A673 (cell line): ENCODE measurements at regions not wholly inside any gene's neighbourhood (a gene's known extent, or its start where the extent isn't known, plus 50 kb on each side); places are given as distances from the start of the nearest gene placed in this dataset.

ENCODE experiments used
- BruUV-seq: library from RNA; stranded (reverse); fragments of 400-500 nt; replicated peaks from 2 replicates; lab custom pipeline; 2021; lab: Mats Ljungman, UMichigan
- CTCF ChIA-PET: fragments of 300-600 bp; sonication (Branson Sonifier 250); formaldehyde crosslinking; loops from one replicate; lab custom pipeline; 2022; ENCODE audit warnings: antibody characterized with exemption; lab: Charles Lee
- POLR2A ChIA-PET: fragments of 300-600 bp; sonication (Branson Sonifier 250); formaldehyde crosslinking; loops from one replicate; lab custom pipeline; 2022; ENCODE audit warnings: antibody characterized with exemption; ENCODE audit not compliant: low non-redundant PET; lab: Charles Lee
- DNase-seq: peaks from one replicate; pipeline ENCODE4 v3.0.0-alpha.2; 2015; ENCODE audit warnings: low spot score
- H3K27ac ChIP-seq: fragments of 200-600 bp; sonication (generic); 2 replicates; pipeline ENCODE4 v1.5.1; 2016; ENCODE audit warnings: mixed run types, low read depth, mild to moderate bottlenecking, mixed read lengths, antibody characterized with exemption, low read length; ENCODE audit not compliant: poor library complexity, severe bottlenecking
- H3K27me3 ChIP-seq: fragments of 200-600 bp; sonication (generic); replicated peaks from 2 replicates; pipeline ENCODE4 v1.6.1; 2017; ENCODE audit warnings: mixed run types, low read depth, mild to moderate bottlenecking, mixed read lengths, antibody characterized with exemption, low read length; ENCODE audit not compliant: insufficient read depth, poor library complexity
- H3K36me3 ChIP-seq: fragments of 200-600 bp; sonication (generic); 2 replicates; pipeline ENCODE4 v1.6.1; 2016; ENCODE audit warnings: mixed run types, mild to moderate bottlenecking, mixed read lengths, antibody characterized with exemption, low read length; ENCODE audit not compliant: insufficient read depth, poor library complexity, severe bottlenecking
- H3K4me1 ChIP-seq: fragments of 200-600 bp; sonication (generic); 2 replicates; pipeline ENCODE4 v1.6.1; 2017; ENCODE audit warnings: mixed run types, mild to moderate bottlenecking, mixed read lengths, antibody characterized with exemption, low read length; ENCODE audit not compliant: insufficient read depth, poor library complexity, severe bottlenecking
- H3K4me3 ChIP-seq: fragments of 200-600 bp; sonication (generic); 2 replicates; pipeline ENCODE4 v1.5.1; 2016; ENCODE audit warnings: low read depth, mixed run types, mild to moderate bottlenecking, mixed read lengths, low read length; ENCODE audit not compliant: poor library complexity, severe bottlenecking
- H3K9me3 ChIP-seq: fragments of 200-600 bp; sonication (generic); 2 replicates; pipeline ENCODE4 v1.6.1; 2016; ENCODE audit warnings: mixed run types, low read depth, mild to moderate bottlenecking, mixed read lengths, antibody characterized with exemption, low read length; ENCODE audit not compliant: poor library complexity, severe bottlenecking
- CTCF ChIP-seq: fragments of 300-800, 200-600 bp; sonication (generic); conservative IDR thresholded peaks from 2 replicates; pipeline ENCODE4 v1.5.1; 2017; ENCODE audit warnings: low read depth, mild to moderate bottlenecking, antibody characterized with exemption, low read length, moderate library complexity, mixed read lengths
- EZH2 ChIP-seq: fragments of 200-600 bp; sonication (generic); IDR thresholded peaks from 2 replicates; pipeline ENCODE4 v1.6.1; 2017; ENCODE audit warnings: borderline replicate concordance, low read depth, mild to moderate bottlenecking, mixed read lengths, antibody characterized with exemption, low read length; ENCODE audit not compliant: poor library complexity, severe bottlenecking
- intact Hi-C: fragments of 100-400 bp; cut with micrococcal nuclease; formaldehyde crosslinking; loops from one replicate; pipeline ENCODE4 v1.10.0; 2022; ENCODE audit not compliant: unreplicated experiment

GRCh38 chr12:102564026-102564425 lies 83.7 kb upstream of the IGF1 start:
- Histone ChIP-seq H3K36me3 (no peaks in the 10 kb centered on the region), H3K4me1 (no peaks in the 10 kb centered on the region), H3K4me3 (no peak overlapping the region), H3K9me3 (no peaks in the 10 kb centered on the region), H3K27ac (no peak overlapping the region), H3K27me3 (peaks cover 11% of the 10 kb centered on the region)
- no peak for TF ChIP-seq EZH2
- no peak for TF ChIP-seq CTCF
- POLR2A ChIA-PET: no interaction called here
- CTCF ChIA-PET: no interaction called here
- BruUV-seq: no TSS peak
- DNase-seq: no peak
- intact Hi-C loops: no loop called here

- intact Hi-C loops: no loop called here
- H3K4me3 ChIP-seq: no peak overlapping the region
- DNase-seq: no peak
- ChIA-PET CTCF (no interaction called here), POLR2A (no interaction called here)
- no peak overlapping the region for H3K27ac ChIP-seq
- H3K9me3 ChIP-seq: no peaks in the 10 kb centered on the region
- no peaks in the 10 kb centered on the region for H3K4me1 ChIP-seq
- no TSS peak for BruUV-seq
- no peaks in the 10 kb centered on the region for H3K36me3 ChIP-seq
- TF ChIP-seq EZH2 (no peak), CTCF (no peak)
- H3K27me3 ChIP-seq: peaks cover 20% of the 10 kb centered on the region
These were observed 82.6 kb upstream of the IGF1 start for GRCh38 chr12:102562836-102563425.

DNA sequence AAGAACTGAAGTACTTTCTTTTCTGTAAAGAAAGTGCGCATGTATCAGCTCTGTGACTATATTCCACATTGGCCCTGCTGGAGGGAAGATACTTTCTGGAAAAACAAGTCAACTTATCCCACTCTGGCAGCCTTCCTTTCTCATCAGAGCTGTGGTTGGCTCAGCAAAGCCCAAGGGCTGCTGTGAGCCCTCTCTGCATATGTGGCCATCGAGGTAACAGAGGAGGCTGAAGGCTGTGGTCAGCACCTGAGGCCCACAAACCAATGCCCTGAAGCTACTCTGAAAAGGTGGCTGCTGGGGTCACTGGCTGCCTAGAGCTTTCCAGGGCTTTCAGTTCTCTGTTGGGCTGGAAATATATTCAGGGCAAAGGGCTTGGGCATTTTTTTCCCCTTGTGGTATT lies 70.8 kb upstream of the IGF1 start:
- Histone ChIP-seq H3K27me3 (peaks cover 34% of the 10 kb centered on the region), H3K9me3 (no peaks in the 10 kb centered on the region), H3K36me3 (no peaks in the 10 kb centered on the region), H3K4me3 (no peak overlapping the region), H3K27ac (no peak overlapping the region), H3K4me1 (no peaks in the 10 kb centered on the region)
- POLR2A ChIA-PET: interaction anchor here (0.6 to 0.7 kb wide), 2 partner anchors 623 to 949 kb away, joined by 4 to 17 read pairs; no protein-coding TSS in a partner anchor
- CTCF ChIA-PET: no interaction called here
- DNase-seq: no peak
- intact Hi-C loops: no loop called here
- no TSS peak for BruUV-seq
- TF ChIP-seq CTCF: no peak
- no peak for TF ChIP-seq EZH2
